ENCODE measurements at regions not wholly inside any gene's neighbourhood (a gene's known extent, or its start where the extent isn't known, plus 50 kb on each side); places are given as distances from the start of the nearest gene placed in this dataset.
"Not testable (repeated sequence)": the region's sequence is repeated elsewhere in the genome, so short reads cannot be mapped to it uniquely, and the experiment has no call there.

DNA sequence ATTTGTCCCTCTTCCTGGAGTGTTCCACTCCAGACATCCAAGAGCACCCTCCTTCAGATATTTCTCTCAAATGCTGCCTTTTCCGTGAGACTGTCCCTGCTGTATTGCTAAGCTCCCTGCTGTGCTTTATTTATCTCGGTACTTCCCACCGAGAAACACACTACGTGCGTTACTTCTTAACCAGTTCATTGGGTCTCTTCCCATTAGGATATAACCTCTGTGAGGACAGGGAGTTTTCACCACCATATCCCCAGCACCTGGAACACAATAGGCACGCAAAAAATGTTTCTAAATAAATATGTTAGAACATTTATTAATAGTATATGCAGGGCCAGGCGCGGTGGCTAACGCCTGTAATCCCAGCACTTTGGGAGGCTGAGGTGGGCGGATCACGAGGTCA is 308.7 kb upstream of the IL12A start:
- Histone ChIP-seq H3K27ac (no peak overlapping the region), H3K36me3 (replicated peaks; ENCODE audit: insufficient read depth, low read depth) (no peaks in the 10 kb centered on the region), H3K4me3 (no peak overlapping the region), H3K27me3 (no peaks in the 10 kb centered on the region), H3K79me2 (no peaks in the 10 kb centered on the region), H3K9me2 (replicated peaks; ENCODE audit: insufficient read depth) (no peaks in the 10 kb centered on the region), H2AFZ (no peak overlapping the region), H4K20me1 (ENCODE audit: insufficient read depth, poor library complexity, severe bottlenecking) (no peaks in the 10 kb centered on the region), H3K4me2 (no peak overlapping the region), H3K4me1 (ENCODE audit: insufficient read depth) (no peaks in the 10 kb centered on the region), H3K9me3 (ENCODE audit: low read depth) (no peaks in the 10 kb centered on the region)
- no peak for DNase-seq (ENCODE audit: low spot score)
- 76% methylated on average over 11 of the region's 11 CpGs for WGBS (ENCODE audit: low lambda C conversion rate, missing lambda C conversion rate)
- TF ChIP-seq, protein P1, sequence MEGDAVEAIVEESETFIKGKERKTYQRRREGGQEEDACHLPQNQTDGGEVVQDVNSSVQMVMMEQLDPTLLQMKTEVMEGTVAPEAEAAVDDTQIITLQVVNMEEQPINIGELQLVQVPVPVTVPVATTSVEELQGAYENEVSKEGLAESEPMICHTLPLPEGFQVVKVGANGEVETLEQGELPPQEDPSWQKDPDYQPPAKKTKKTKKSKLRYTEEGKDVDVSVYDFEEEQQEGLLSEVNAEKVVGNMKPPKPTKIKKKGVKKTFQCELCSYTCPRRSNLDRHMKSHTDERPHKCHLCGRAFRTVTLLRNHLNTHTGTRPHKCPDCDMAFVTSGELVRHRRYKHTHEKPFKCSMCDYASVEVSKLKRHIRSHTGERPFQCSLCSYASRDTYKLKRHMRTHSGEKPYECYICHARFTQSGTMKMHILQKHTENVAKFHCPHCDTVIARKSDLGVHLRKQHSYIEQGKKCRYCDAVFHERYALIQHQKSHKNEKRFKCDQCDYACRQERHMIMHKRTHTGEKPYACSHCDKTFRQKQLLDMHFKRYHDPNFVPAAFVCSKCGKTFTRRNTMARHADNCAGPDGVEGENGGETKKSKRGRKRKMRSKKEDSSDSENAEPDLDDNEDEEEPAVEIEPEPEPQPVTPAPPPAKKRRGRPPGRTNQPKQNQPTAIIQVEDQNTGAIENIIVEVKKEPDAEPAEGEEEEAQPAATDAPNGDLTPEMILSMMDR (IDR thresholded peaks at IDR 0.05; ENCODE audit: poor library complexity): no peak
- TF ChIP-seq EZH2phosphoT487 (IDR thresholded peaks at IDR 0.05; ENCODE audit: low read depth, severe bottlenecking, unreplicated experiment) (no peak), EZH2 (IDR thresholded peaks at IDR 0.05; ENCODE audit: borderline replicate concordance) (no peak)

DNA sequence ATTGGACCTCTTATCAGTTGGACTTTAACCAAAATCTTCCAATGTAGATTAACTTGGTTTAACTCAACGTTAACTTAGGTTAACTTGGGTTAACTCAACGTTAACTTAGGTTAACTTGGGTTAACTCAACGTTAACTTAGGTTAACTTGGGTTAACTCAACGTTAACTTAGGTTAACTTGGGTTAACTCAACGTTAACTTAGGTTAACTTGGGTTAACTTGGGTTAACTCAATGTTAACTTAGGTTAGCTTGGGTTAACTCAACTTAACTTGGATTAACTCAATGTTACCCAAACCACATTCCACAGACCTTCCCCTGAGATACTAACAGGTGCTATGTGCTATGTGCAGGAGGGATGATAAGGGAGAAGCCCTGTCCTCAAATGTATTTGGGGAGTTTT is 306.9 kb upstream of the IL12A start:
- DNase-seq (ENCODE audit: low spot score); H3K4me3 ChIP-seq; H3K27me3 ChIP-seq; H3K9me2 ChIP-seq (replicated peaks; ENCODE audit: insufficient read depth); H3K9me3 ChIP-seq (ENCODE audit: low read depth); H3K36me3 ChIP-seq (replicated peaks; ENCODE audit: insufficient read depth, low read depth); H3K4me2 ChIP-seq; H3K4me1 ChIP-seq (ENCODE audit: insufficient read depth); H3K27ac ChIP-seq; H4K20me1 ChIP-seq (ENCODE audit: insufficient read depth, poor library complexity, severe bottlenecking); H3K79me2 ChIP-seq; H2AFZ ChIP-seq: not testable (repeated sequence)
- 60% methylated on average over 5 of the region's 5 CpGs for WGBS (ENCODE audit: low lambda C conversion rate, missing lambda C conversion rate)

DNA sequence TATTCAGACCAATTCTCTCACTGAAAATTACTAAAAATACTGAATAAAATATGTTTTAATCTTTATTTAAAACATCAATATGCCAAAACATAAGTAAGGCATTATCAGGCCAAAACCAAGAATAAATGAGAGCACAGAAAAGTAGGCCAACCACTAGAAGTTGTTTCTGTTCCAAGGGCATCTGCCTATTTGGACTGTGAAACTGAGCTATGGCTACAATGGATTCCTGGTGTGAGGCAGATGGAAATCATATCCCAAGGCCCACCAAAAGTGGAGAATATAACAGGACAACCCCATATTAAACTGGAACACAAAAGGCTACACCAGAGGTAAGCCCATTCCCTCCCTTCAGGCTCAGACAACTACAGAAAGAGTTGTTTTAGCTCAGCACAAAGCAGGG is 302.8 kb upstream of the IL12A start:
- Histone ChIP-seq H3K79me2 (no peaks in the 10 kb centered on the region), H3K9me2 (replicated peaks; ENCODE audit: insufficient read depth) (no peaks in the 10 kb centered on the region), H3K27ac (no peak overlapping the region), H3K9me3 (ENCODE audit: low read depth) (no peaks in the 10 kb centered on the region), H3K27me3 (no peaks in the 10 kb centered on the region), H2AFZ (no peak overlapping the region), H3K4me2 (no peak overlapping the region), H3K4me3 (no peak overlapping the region), H3K4me1 (ENCODE audit: insufficient read depth) (no peaks in the 10 kb centered on the region), H4K20me1 (ENCODE audit: insufficient read depth, poor library complexity, severe bottlenecking) (no peaks in the 10 kb centered on the region), H3K36me3 (replicated peaks; ENCODE audit: insufficient read depth, low read depth) (no peaks in the 10 kb centered on the region)
- no peak for DNase-seq (ENCODE audit: low spot score)
- TF ChIP-seq EZH2 (IDR thresholded peaks at IDR 0.05; ENCODE audit: borderline replicate concordance) (no peak), EZH2phosphoT487 (IDR thresholded peaks at IDR 0.05; ENCODE audit: low read depth, severe bottlenecking, unreplicated experiment) (no peak)
- TF ChIP-seq, protein P1 (IDR thresholded peaks at IDR 0.05; ENCODE audit: poor library complexity): no peak

DNA sequence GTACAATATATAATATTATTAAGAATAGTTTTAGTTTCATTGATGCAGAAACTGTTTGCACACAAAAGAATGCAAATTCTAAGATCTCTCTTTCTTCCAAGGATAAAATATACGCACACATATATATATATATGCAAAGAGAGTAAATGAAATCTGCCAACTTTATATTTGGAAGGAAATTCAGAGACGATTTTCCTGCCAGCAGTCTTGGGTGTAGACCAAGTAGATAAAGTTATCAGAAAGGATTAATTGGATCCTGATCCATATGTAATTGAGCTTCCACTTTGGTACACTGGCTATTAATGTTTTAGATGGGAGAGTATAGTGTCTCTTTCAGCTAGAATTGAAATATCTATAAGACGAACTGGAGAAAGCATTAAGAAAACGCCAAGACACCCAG is 295.4 kb upstream of the IL12A start:
- H3K27ac ChIP-seq: no peak overlapping the region
- H3K4me3 ChIP-seq: no peak overlapping the region
- H3K4me2 ChIP-seq: no peak overlapping the region
- DNase-seq (ENCODE audit: low spot score): no peak
- 92% methylated on average over 4 of the region's 4 CpGs for WGBS (ENCODE audit: low lambda C conversion rate, missing lambda C conversion rate)
- H3K9me2 ChIP-seq (replicated peaks; ENCODE audit: insufficient read depth): no peaks in the 10 kb centered on the region
- H2AFZ ChIP-seq: no peak overlapping the region
- H3K27me3 ChIP-seq: no peaks in the 10 kb centered on the region
- no peaks in the 10 kb centered on the region for H3K79me2 ChIP-seq
- TF ChIP-seq, protein P1 (IDR thresholded peaks at IDR 0.05; ENCODE audit: poor library complexity): no peak
- TF ChIP-seq EZH2 (IDR thresholded peaks at IDR 0.05; ENCODE audit: borderline replicate concordance): no peak
- TF ChIP-seq EZH2phosphoT487 (IDR thresholded peaks at IDR 0.05; ENCODE audit: low read depth, severe bottlenecking, unreplicated experiment): no peak
- no peaks in the 10 kb centered on the region for H3K9me3 ChIP-seq (ENCODE audit: low read depth)
- H3K36me3 ChIP-seq (replicated peaks; ENCODE audit: insufficient read depth, low read depth): no peaks in the 10 kb centered on the region
- H3K4me1 ChIP-seq (ENCODE audit: insufficient read depth): no peaks in the 10 kb centered on the region
- no peaks in the 10 kb centered on the region for H4K20me1 ChIP-seq (ENCODE audit: insufficient read depth, poor library complexity, severe bottlenecking)

All from hepatocyte (in vitro differentiated cells).